Fibroblast of skin of left biceps (primary cell): ENCODE measurements at regions not wholly inside any gene's neighbourhood (a gene's known extent, or its start where the extent isn't known, plus 50 kb on each side); places are given as distances from the start of the nearest gene placed in this dataset.

Source experiments
- DNase-seq, 2 experiments: peaks; one replicate each; pipeline ENCODE4 v3.0.0-alpha.2; 2013; ENCODE audit warnings: low read depth in 2 of 2

GRCh38 chr22:44555597-44555996 lies 57.6 kb upstream of the RTL6 start:
- DNase-seq: no peak

- DNase-seq: no peak
These were observed 57.0 kb upstream of the RTL6 start for GRCh38 chr22:44555046-44555445.

- no peak for DNase-seq
These were observed 56.4 kb upstream of the RTL6 start for GRCh38 chr22:44554411-44554810.

DNA sequence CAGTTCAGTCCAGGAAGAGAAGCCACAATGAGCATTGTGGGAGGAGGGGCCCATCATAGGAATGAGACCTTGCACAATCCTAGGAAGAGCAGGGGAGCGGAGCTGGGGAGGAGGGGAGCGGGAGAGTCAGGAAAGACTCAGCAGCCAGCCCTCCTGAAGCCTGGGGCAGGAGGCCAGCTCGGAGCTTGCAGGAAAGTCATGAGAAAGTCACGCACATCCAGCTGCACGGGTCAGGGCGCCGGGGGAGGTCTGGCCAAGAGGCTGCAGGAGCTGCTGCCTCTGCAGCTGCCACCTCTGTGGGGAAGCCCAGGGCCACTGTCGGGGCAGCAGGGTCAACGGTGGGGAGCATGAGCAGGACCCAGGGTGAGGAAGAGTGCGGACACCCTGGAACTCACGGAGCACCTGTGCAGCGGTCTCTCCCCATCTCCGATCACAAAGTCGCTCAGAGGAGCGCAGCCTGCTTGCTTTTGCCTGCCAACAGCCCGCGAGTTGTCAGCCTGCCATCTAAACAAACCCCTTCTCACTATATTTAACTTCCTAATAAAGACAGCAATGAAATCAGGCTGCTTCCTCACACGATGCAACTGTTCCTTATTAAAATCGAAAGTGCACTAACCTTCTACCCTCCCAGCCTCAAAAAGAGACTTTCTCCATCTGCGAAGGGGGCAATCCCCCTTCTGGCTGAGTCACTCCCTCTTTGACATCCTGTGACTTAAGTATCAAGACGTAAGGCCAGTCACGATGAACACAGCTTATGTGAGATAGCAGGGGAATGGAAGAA lies 52.9 kb upstream of the RTL6 start:
- peak; percentile 88 to 89 for DNase-seq

DNA sequence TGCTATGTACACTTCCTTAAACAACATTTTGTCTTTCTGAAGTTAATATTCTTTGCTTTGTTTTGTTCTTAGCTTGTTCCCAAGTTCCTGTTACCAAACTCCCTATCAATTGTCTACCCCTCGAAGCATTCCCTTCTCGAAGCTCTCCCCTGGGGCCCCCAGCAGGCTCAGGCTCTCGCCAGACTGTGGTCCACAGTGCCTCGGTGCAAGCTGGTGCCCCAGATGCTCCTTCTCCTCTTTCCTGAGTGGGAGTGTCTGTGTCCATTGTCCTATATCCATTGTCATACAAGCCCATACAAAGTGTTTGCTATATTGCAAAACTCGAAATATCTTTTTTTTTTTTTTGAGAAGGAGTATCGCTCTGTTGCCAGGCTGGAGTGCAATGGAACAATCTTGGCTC lies 51.7 kb upstream of the RTL6 start:
- no peak for DNase-seq

DNA sequence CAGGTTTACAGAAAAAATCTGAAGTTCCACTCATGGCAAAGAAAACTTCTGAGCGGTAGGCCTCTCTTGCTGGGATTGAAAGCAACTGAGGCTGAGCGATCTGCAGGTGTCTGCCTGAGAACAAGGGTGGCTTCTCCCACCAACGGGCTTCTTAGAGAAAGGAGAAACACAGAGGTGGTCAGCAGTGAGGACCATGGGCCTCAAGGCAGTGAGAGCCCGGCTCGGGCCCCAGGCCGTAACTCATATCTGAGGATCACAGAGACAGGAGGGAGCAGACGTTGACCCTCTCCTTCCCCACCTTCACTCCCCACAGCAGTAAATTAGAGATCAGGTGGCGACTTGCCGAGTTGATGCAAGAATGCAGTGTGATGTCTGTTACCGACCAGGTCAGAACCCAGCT lies 50.9 kb upstream of the RTL6 start:
- no peak for DNase-seq
